GM12865 (cell line): ENCODE measurements at regions not wholly inside any gene's neighbourhood (a gene's known extent, or its start where the extent isn't known, plus 50 kb on each side); places are given as distances from the start of the nearest gene placed in this dataset.

Experiments
- DNase-seq: peaks from one replicate; pipeline ENCODE4 v3.0.0; 2010; ENCODE audit warnings: low read depth
- H3K4me3 ChIP-seq: 2 replicates; pipeline ENCODE4 v1.5.1; 2011; ENCODE audit warnings: mild to moderate bottlenecking, low read depth, low read length, control low read depth
- CTCF ChIP-seq: IDR thresholded peaks from 2 replicates; pipeline ENCODE4 v1.5.1; 2011; ENCODE audit warnings: low read length, control low read depth, low read depth, inconsistent platforms; ENCODE audit not compliant: insufficient read depth; ENCODE audit errors: missing control alignments

GRCh38 chr11:96707273-96707672 is 317.5 kb downstream of the JRKL start:
- DNase-seq, result no peak
- no peak overlapping the region for H3K4me3 ChIP-seq
- TF ChIP-seq CTCF, result no peak

- DNase-seq, result no peak
- no peak overlapping the region for H3K4me3 ChIP-seq
- no peak for TF ChIP-seq CTCF
Observed at GRCh38 chr11:96708219-96708878, 318.5 kb downstream of the JRKL start.

- no peak for TF ChIP-seq CTCF
- no peak for DNase-seq
- no peak overlapping the region for H3K4me3 ChIP-seq
Observed at GRCh38 chr11:96713301-96713700, 323.5 kb downstream of the JRKL start.

- TF ChIP-seq CTCF, result no peak
- H3K4me3 ChIP-seq, result no peak overlapping the region
- no peak for DNase-seq
Observed at GRCh38 chr11:96714689-96715088, 324.9 kb downstream of the JRKL start.

- DNase-seq, result no peak
- no peak for TF ChIP-seq CTCF
- H3K4me3 ChIP-seq, result no peak overlapping the region
Observed at GRCh38 chr11:96715208-96715607, 325.4 kb downstream of the JRKL start.

GRCh38 chr11:96736601-96737000 is 346.8 kb downstream of the JRKL start:
- H3K4me3 ChIP-seq, result no peak overlapping the region
- DNase-seq, result no peak
- no peak for TF ChIP-seq CTCF

GRCh38 chr11:96738311-96738710 is 348.5 kb downstream of the JRKL start:
- no peak overlapping the region for H3K4me3 ChIP-seq
- no peak for TF ChIP-seq CTCF
- no peak for DNase-seq
